ENCODE measurements at regions not wholly inside any gene's neighbourhood (a gene's known extent, or its start where the extent isn't known, plus 50 kb on each side); places are given as distances from the start of the nearest gene placed in this dataset.
"Not testable (repeated sequence)": the region's sequence is repeated elsewhere in the genome, so short reads cannot be mapped to it uniquely, and the experiment has no call there.

DNA sequence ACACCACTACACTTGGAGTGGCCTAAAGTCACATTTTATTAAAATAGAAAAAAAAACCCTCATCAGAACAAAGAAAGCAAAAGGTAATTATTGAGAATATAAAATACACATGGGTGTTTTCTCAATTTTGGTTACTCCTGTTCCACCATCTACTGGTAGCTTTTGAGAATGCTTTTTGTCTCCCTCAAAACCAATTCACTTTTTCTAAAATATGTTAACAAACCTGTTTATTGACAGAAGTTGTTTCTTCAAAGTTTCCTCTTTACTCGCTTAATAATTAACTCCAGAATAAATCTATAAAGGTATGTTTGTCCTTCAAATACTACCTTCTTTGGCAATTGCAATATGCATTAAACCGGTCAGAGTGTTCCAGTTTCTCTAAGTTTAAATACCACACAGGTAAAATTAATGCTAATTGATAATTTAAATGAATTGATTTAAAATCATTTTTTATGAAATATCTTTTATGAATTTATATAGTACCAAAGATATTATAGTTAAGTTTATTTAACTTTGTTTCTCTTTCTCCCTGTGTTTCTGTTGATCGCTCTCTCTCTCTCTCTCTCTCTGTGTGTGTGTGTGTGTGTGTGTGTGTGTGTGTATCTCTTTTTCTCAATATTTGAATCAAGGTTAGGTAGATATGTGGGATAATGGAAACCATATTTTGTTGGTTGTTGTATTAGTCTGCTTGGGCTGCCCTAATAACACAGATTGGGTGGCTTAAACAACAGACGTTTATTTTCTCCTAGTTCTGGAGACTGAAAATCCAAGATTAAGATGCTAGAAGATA is 487.4 kb downstream of the PRDM9 start:
- CTCF ChIA-PET = no interaction called here
- Mint-ChIP-seq H3K9me3 (peaks cover 22 to 28% (median 23%) of the 10 kb centered on the region in 3 donors), H3K4me3 (no peak overlapping the region)

DNA sequence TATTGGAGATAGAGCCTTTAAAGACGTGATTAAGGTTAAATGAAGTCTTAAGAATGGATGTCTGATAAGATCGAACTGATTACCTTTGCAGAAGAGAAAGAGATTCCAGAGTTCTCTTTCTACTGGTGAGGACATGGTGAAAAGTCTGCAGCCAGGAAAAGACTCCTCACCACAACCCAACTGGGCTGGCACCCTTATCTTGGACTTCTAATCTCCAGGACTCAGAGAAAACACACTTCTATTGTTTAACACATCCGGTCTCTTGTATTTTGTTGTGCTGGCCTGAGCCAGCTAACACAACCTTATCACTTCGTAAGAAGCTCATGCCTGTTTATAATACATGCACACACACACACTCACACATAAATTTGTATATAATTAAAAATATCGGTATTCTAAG is 489.1 kb downstream of the PRDM9 start:
- Histone ChIP-seq H3K4me3 (ENCODE audit: control insufficient read depth in 1 of 2, extremely low read depth in 1 of 2, low read length in 1 of 2) (no peak overlapping the region), H3K4me1 (ENCODE audit: control insufficient read depth in 1 of 2, extremely low read depth in 1 of 2, insufficient read depth in 2 of 2, low read length in 2 of 2) (no peaks in the 10 kb centered on the region), H3K27ac (ENCODE audit: low read length) (no peak overlapping the region), H3K9me3 (no peaks in the 10 kb centered on the region), H3K36me3 (ENCODE audit: control insufficient read depth in 2 of 2, extremely low read depth in 1 of 2, insufficient read depth in 1 of 2, low read length in 1 of 2) (no peaks in the 10 kb centered on the region), H3K27me3 (replicated peaks in 1 of 2; ENCODE audit: control insufficient read depth in 2 of 2, extremely low read depth in 1 of 2, insufficient read depth in 2 of 2, low read length in 1 of 2) (no peaks in the 10 kb centered on the region)
- WGBS (ENCODE audit: insufficient coverage) = no CpG with 5 or more reads among the region's 5 CpGs
- DNase-seq (no peak), ATAC-seq (replicated peaks in 1 of 4) (no peak)
- no peaks in the 10 kb centered on the region for H3K36me3 Mint-ChIP-seq
- CTCF ChIA-PET = no interaction called here
- no peaks in the 10 kb centered on the region for H3K4me1 Mint-ChIP-seq
- no peak overlapping the region for H3K4me3 Mint-ChIP-seq
- POLR2A ChIA-PET = no interaction called here
- peaks cover 15 to 20% (median 15%) of the 10 kb centered on the region in 3 donors for H3K9me3 Mint-ChIP-seq
- no peaks in the 10 kb centered on the region for H3K27me3 Mint-ChIP-seq
- H3K27ac Mint-ChIP-seq = no peak overlapping the region

More for the DNA sequence above, 487.4 kb downstream of the PRDM9 start:
- no peak overlapping the region for H3K27ac ChIP-seq (ENCODE audit: low read length)
- H3K4me3 ChIP-seq (ENCODE audit: control insufficient read depth in 1 of 2, extremely low read depth in 1 of 2, low read length in 1 of 2) = no peak overlapping the region
- no peaks in the 10 kb centered on the region for H3K27me3 ChIP-seq (replicated peaks in 1 of 2; ENCODE audit: control insufficient read depth in 2 of 2, extremely low read depth in 1 of 2, insufficient read depth in 2 of 2, low read length in 1 of 2)
- H3K27ac Mint-ChIP-seq = no peak overlapping the region
- DNase-seq (no peak), ATAC-seq (replicated peaks in 1 of 4) (no peak)
- no peaks in the 10 kb centered on the region for H3K36me3 Mint-ChIP-seq
- POLR2A ChIA-PET = interaction anchor here in 1 of 2 donors (0.6 kb wide), 1 partner anchor 509 kb away, joined by 3 read pairs; no protein-coding TSS in a partner anchor
- 40% methylated on average over 1 of the region's 4 CpGs for WGBS (ENCODE audit: insufficient coverage)
- H3K4me1 Mint-ChIP-seq = peaks cover 0 to 5% (median 0%) of the 10 kb centered on the region in 3 donors
- H3K9me3 ChIP-seq = no peaks in the 10 kb centered on the region
- no peaks in the 10 kb centered on the region for H3K4me1 ChIP-seq (ENCODE audit: control insufficient read depth in 1 of 2, extremely low read depth in 1 of 2, insufficient read depth in 2 of 2, low read length in 2 of 2)
- H3K36me3 ChIP-seq (ENCODE audit: control insufficient read depth in 2 of 2, extremely low read depth in 1 of 2, insufficient read depth in 1 of 2, low read length in 1 of 2) = no peaks in the 10 kb centered on the region
- H3K27me3 Mint-ChIP-seq = no peaks in the 10 kb centered on the region

DNA sequence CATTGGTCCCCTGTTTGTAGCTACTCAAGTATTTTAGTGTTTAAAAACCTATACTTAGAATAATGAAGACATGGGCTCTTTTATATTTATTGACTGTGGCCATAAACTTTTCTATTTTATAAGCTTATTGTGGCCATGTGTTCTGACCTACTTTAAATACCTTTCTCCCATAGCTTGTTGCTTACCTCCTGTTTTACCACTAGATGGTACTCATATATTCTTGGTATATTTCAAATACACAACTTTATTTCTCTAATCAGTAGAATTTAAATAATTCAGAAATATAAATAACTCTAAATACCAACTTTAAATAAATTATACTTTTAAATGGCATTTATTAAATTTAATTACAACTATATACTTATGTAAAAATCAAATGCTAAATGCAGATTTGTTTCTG is 498.0 kb downstream of the PRDM9 start:
- Histone ChIP-seq H3K36me3 (ENCODE audit: control insufficient read depth in 2 of 2, extremely low read depth in 1 of 2, insufficient read depth in 1 of 2, low read length in 1 of 2) (no peaks in the 10 kb centered on the region), H3K4me3 (ENCODE audit: control insufficient read depth in 1 of 2, extremely low read depth in 1 of 2, low read length in 1 of 2) (no peak overlapping the region), H3K4me1 (ENCODE audit: control insufficient read depth in 1 of 2, extremely low read depth in 1 of 2, insufficient read depth in 2 of 2, low read length in 2 of 2) (no peaks in the 10 kb centered on the region), H3K27ac (ENCODE audit: low read length) (no peak overlapping the region), H3K27me3 (replicated peaks in 1 of 2; ENCODE audit: control insufficient read depth in 2 of 2, extremely low read depth in 1 of 2, insufficient read depth in 2 of 2, low read length in 1 of 2) (no peaks in the 10 kb centered on the region), H3K9me3 (no peaks in the 10 kb centered on the region)
- ChIA-PET CTCF (no interaction called here), POLR2A (no interaction called here)
- Mint-ChIP-seq H3K4me3 (no peak overlapping the region), H3K27me3 (no peaks in the 10 kb centered on the region), H3K36me3 (no peaks in the 10 kb centered on the region), H3K9me3 (peaks cover 11 to 32% (median 18%) of the 10 kb centered on the region in 3 donors), H3K27ac (no peak overlapping the region), H3K4me1 (no peaks in the 10 kb centered on the region)
- ATAC-seq (replicated peaks in 1 of 4) = no peak
- DNase-seq = no peak

DNA sequence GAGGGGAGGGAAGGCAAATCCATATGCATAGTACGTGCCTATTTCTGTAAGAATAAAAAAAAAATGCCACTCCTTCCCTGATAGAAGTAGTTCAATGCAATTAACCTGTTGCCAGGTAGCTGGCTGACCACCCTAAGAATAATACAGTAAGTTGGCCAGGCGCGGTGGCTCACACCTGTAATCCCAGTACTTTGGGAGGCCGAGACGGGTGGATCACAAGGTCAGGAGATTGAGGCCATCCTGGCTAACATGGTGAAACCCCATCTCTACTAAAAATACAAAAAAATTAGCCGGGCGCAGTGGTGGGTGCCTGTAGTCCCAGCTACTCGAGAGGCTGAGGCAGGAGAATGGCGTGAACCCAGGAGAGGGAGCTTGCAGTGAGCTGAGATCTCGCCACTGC is 510.3 kb downstream of the PRDM9 start:
- ATAC-seq (replicated peaks in 1 of 4); H3K9me3 ChIP-seq; H3K27me3 Mint-ChIP-seq; H3K4me1 Mint-ChIP-seq; H3K4me3 Mint-ChIP-seq; H3K27ac Mint-ChIP-seq; H3K27ac ChIP-seq (ENCODE audit: low read length); DNase-seq; H3K27me3 ChIP-seq (replicated peaks in 1 of 2; ENCODE audit: control insufficient read depth in 2 of 2, extremely low read depth in 1 of 2, insufficient read depth in 2 of 2, low read length in 1 of 2); H3K4me3 ChIP-seq (ENCODE audit: control insufficient read depth in 1 of 2, extremely low read depth in 1 of 2, low read length in 1 of 2); H3K4me1 ChIP-seq (ENCODE audit: control insufficient read depth in 1 of 2, extremely low read depth in 1 of 2, insufficient read depth in 2 of 2, low read length in 2 of 2); POLR2A ChIA-PET; CTCF ChIA-PET; H3K36me3 Mint-ChIP-seq; H3K36me3 ChIP-seq (ENCODE audit: control insufficient read depth in 2 of 2, extremely low read depth in 1 of 2, insufficient read depth in 1 of 2, low read length in 1 of 2): not testable (repeated sequence)
- 88% methylated on average over 4 of the region's 10 CpGs for WGBS (ENCODE audit: insufficient coverage)
- peaks cover 7 to 28% (median 13%) of the 10 kb centered on the region in 3 donors for H3K9me3 Mint-ChIP-seq

- no peaks in the 10 kb centered on the region for H3K36me3 ChIP-seq (ENCODE audit: control insufficient read depth in 2 of 2, extremely low read depth in 1 of 2, insufficient read depth in 1 of 2, low read length in 1 of 2)
- ChIA-PET POLR2A (no interaction called here), CTCF (no interaction called here)
- Mint-ChIP-seq H3K9me3 (peaks cover 36 to 66% (median 43%) of the 10 kb centered on the region in 3 donors), H3K4me3 (no peak overlapping the region), H3K4me1 (no peaks in the 10 kb centered on the region), H3K36me3 (no peaks in the 10 kb centered on the region), H3K27ac (no peak overlapping the region), H3K27me3 (no peaks in the 10 kb centered on the region)
- DNase-seq (no peak), ATAC-seq (replicated peaks in 1 of 4) (no peak)
- H3K4me3 ChIP-seq (ENCODE audit: control insufficient read depth in 1 of 2, extremely low read depth in 1 of 2, low read length in 1 of 2) = no peak overlapping the region
- no peak overlapping the region for H3K27ac ChIP-seq (ENCODE audit: low read length)
- H3K4me1 ChIP-seq (ENCODE audit: control insufficient read depth in 1 of 2, extremely low read depth in 1 of 2, insufficient read depth in 2 of 2, low read length in 2 of 2) = no peaks in the 10 kb centered on the region
- H3K27me3 ChIP-seq (replicated peaks in 1 of 2; ENCODE audit: control insufficient read depth in 2 of 2, extremely low read depth in 1 of 2, insufficient read depth in 2 of 2, low read length in 1 of 2) = no peaks in the 10 kb centered on the region
- H3K9me3 ChIP-seq = no peaks in the 10 kb centered on the region
These were observed 518.9 kb downstream of the PRDM9 start for GRCh38 chr5:24026288-24026687.

DNA sequence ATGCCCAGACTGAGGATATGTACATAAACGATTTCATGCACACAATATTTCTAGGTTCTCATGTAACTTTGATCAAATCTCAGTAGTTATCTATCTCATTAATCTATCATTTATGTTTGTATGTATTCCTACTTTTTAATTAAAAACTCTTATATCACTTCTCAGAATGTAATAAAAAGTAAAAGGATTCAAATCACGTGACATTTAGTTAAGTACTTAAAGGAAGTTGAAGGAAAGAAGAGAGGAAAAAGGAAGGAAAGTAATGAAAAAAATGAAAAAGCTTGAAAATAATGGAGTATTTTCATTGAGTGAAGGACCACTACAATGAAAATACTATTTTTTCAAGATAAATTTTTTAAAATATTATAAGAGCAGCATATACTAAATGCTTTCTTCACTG is 535.3 kb downstream of the PRDM9 start:
- no peak for ATAC-seq (replicated peaks in 1 of 4)
- H3K36me3 ChIP-seq (ENCODE audit: control insufficient read depth in 2 of 2, extremely low read depth in 1 of 2, insufficient read depth in 1 of 2, low read length in 1 of 2) = no peaks in the 10 kb centered on the region
- no CpG with 5 or more reads among the region's 2 CpGs for WGBS (ENCODE audit: insufficient coverage)
- ChIA-PET CTCF (no interaction called here), POLR2A (no interaction called here)
- no peak overlapping the region for H3K4me3 Mint-ChIP-seq
- no peaks in the 10 kb centered on the region for H3K27me3 Mint-ChIP-seq
- H3K27ac ChIP-seq (ENCODE audit: low read length) = no peak overlapping the region
- H3K27me3 ChIP-seq (replicated peaks in 1 of 2; ENCODE audit: control insufficient read depth in 2 of 2, extremely low read depth in 1 of 2, insufficient read depth in 2 of 2, low read length in 1 of 2) = no peaks in the 10 kb centered on the region
- no peak for DNase-seq
- no peaks in the 10 kb centered on the region for H3K36me3 Mint-ChIP-seq
- H3K4me3 ChIP-seq (ENCODE audit: control insufficient read depth in 1 of 2, extremely low read depth in 1 of 2, low read length in 1 of 2) = no peak overlapping the region
- H3K4me1 Mint-ChIP-seq = no peaks in the 10 kb centered on the region
- no peaks in the 10 kb centered on the region for H3K4me1 ChIP-seq (ENCODE audit: control insufficient read depth in 1 of 2, extremely low read depth in 1 of 2, insufficient read depth in 2 of 2, low read length in 2 of 2)
- H3K9me3 Mint-ChIP-seq = peaks cover 14 to 26% (median 25%) of the 10 kb centered on the region in 3 donors
- peaks cover 4% of the 10 kb centered on the region for H3K9me3 ChIP-seq
- no peak overlapping the region for H3K27ac Mint-ChIP-seq

DNA sequence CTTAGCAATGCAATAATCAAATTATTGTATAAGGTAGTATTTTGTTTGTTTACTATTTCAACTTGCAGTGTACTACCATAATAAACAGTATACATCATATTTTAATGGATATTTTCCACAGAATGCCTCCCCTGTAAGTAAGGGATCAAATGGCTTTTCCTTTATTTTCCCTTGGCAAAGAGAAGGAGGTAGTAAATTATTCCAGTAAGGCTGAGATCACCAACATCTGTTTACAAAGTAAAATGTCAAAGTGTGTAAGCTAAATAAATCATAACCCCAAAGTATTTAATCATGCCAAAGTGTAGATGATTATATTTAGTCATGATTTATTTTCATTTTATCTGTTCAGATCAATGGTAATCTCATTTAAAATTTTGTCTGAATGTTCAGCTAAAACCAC is 537.6 kb downstream of the PRDM9 start:
- Histone ChIP-seq H3K27ac (ENCODE audit: low read length) (no peak overlapping the region), H3K4me3 (ENCODE audit: control insufficient read depth in 1 of 2, extremely low read depth in 1 of 2, low read length in 1 of 2) (no peak overlapping the region), H3K27me3 (replicated peaks in 1 of 2; ENCODE audit: control insufficient read depth in 2 of 2, extremely low read depth in 1 of 2, insufficient read depth in 2 of 2, low read length in 1 of 2) (no peaks in the 10 kb centered on the region), H3K36me3 (ENCODE audit: control insufficient read depth in 2 of 2, extremely low read depth in 1 of 2, insufficient read depth in 1 of 2, low read length in 1 of 2) (no peaks in the 10 kb centered on the region), H3K9me3 (peaks cover 7% of the 10 kb centered on the region), H3K4me1 (ENCODE audit: control insufficient read depth in 1 of 2, extremely low read depth in 1 of 2, insufficient read depth in 2 of 2, low read length in 2 of 2) (no peaks in the 10 kb centered on the region)
- no peak overlapping the region for H3K4me3 Mint-ChIP-seq
- ATAC-seq (replicated peaks in 1 of 4) (no peak), DNase-seq (no peak)
- ChIA-PET CTCF (no interaction called here), POLR2A (no interaction called here)
- H3K27me3 Mint-ChIP-seq = no peaks in the 10 kb centered on the region
- no peaks in the 10 kb centered on the region for H3K36me3 Mint-ChIP-seq
- no peaks in the 10 kb centered on the region for H3K4me1 Mint-ChIP-seq
- peaks cover 12 to 23% (median 13%) of the 10 kb centered on the region in 3 donors for H3K9me3 Mint-ChIP-seq
- H3K27ac Mint-ChIP-seq = no peak overlapping the region
